ENCODE measurements at regions not wholly inside any gene's neighbourhood (a gene's known extent, or its start where the extent isn't known, plus 50 kb on each side); places are given as distances from the start of the nearest gene placed in this dataset.
"Not testable (repeated sequence)": the region's sequence is repeated elsewhere in the genome, so short reads cannot be mapped to it uniquely, and the experiment has no call there.

DNA sequence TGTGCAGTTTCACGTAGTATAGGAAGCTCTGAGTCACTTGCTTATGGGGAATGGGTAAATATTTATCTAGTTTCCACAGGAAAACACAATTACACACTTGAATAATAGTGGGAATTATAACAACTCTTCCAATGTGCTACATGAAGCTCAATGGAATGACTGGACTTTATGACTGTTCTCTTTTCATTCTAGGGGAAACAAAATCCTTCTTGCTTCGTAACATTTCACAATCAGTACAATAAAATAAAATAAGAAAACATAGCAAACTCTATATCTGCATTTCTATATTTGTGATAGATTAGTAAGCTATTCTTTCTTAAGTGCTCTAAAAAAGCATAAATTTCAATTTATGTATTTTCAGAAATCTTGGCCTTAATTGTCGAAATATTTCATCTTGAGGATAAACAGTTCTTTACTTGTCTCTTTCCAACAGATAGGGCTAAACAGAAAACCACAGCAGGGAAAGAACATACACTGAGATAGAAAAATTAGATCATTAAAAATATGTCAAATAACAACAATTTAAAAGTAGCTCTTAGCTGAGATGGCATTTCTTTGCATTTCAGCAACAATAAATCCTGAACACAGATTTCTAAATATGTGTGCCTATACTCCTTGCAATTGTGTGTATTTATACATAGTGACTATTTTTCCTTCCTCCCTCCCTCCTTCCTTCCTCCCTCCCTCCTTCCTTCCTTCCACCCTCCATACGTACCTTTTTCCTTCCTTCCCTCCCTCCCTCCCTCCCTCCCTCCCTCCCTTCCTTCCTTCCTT, 395.5 kb upstream of the KCNMB2 start:
- no peaks in the 10 kb centered on the region for H3K27me3 ChIP-seq (ENCODE audit: control insufficient read depth in 1 of 2, insufficient read depth in 2 of 2, low read length in 2 of 2)
- Mint-ChIP-seq H3K27me3 (no peaks in the 10 kb centered on the region), H3K27ac (no peak overlapping the region), H3K36me3 (ENCODE audit: low read depth) (no peaks in the 10 kb centered on the region), H3K9me3 (no peaks in the 10 kb centered on the region), H3K4me1 (ENCODE audit: low read depth) (peaks cover 1% of the 10 kb centered on the region), H3K4me3 (no peak overlapping the region)
- no peaks in the 10 kb centered on the region for H3K9me3 ChIP-seq (ENCODE audit: control insufficient read depth in 1 of 2, insufficient read depth in 1 of 2, low read length in 2 of 2)
- POLR2A ChIA-PET, result interaction anchor here (0.6 kb wide), 1 partner anchor 265 kb away, joined by 3 read pairs; no protein-coding TSS in a partner anchor
- CTCF ChIA-PET, result no interaction called here
- ATAC-seq (ENCODE audit: poor library complexity) (no peak), DNase-seq (no peak)
- no peaks in the 10 kb centered on the region for H3K4me1 ChIP-seq (ENCODE audit: insufficient read depth, low read length)
- no peak overlapping the region for H3K4me3 ChIP-seq (ENCODE audit: low read length)
- H3K27ac ChIP-seq (ENCODE audit: low read depth in 1 of 2, low read length in 2 of 2), result no peak overlapping the region
- intact Hi-C loops (cut with DNase I, micrococcal nuclease), result loop anchor here in 1 of 2 experiments (5.0 kb wide), 1 partner anchor 43 kb away; no protein-coding TSS in a partner anchor
- no peaks in the 10 kb centered on the region for H3K36me3 ChIP-seq (ENCODE audit: insufficient read depth, low read length)
- TF ChIP-seq, protein P1, sequence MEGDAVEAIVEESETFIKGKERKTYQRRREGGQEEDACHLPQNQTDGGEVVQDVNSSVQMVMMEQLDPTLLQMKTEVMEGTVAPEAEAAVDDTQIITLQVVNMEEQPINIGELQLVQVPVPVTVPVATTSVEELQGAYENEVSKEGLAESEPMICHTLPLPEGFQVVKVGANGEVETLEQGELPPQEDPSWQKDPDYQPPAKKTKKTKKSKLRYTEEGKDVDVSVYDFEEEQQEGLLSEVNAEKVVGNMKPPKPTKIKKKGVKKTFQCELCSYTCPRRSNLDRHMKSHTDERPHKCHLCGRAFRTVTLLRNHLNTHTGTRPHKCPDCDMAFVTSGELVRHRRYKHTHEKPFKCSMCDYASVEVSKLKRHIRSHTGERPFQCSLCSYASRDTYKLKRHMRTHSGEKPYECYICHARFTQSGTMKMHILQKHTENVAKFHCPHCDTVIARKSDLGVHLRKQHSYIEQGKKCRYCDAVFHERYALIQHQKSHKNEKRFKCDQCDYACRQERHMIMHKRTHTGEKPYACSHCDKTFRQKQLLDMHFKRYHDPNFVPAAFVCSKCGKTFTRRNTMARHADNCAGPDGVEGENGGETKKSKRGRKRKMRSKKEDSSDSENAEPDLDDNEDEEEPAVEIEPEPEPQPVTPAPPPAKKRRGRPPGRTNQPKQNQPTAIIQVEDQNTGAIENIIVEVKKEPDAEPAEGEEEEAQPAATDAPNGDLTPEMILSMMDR (IDR thresholded peaks at IDR 0.05), result no peak

DNA sequence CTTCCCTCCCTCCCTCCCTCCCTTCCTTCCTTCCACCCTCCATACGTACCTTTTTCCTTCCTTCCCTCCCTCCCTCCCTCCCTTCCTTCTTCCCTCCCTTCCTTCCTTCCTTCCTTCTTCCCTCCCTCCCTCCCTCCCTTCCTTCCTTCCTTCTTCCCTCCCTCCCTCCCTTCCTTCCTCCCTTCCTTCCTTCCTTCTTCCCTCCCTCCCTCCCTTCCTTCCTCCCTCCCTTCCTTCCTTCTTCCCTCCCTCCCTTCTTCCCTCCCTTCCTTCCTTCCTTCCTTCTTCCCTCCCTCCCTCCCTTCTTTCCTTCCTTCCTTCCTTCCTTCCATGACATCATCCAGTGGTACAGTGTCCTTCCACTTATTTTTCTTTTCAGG, 394.9 kb upstream of the KCNMB2 start:
- ATAC-seq (ENCODE audit: poor library complexity); H3K27ac Mint-ChIP-seq; CTCF ChIA-PET: not testable (repeated sequence)

DNA sequence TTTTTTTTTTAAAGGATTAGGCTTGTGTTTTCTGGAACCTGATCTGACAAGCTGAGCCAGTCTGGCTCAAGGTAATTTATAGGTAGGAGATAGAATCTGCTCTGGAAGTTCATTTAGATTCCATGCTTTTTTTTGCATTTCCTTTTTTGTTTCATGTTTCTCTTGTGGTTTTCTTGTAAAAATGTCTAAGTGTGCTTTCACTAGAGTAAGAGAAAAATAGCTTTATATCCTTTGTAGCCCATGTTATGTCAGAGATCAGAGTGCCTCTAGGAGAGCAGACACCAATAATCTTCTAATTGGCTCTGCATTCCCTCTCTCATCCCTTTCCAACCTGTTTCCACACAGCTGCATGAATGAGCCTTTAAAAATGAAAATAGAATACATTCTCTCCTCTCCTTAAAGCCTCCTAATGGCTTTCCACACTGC, 389.8 kb upstream of the KCNMB2 start:
- H3K4me1 ChIP-seq (ENCODE audit: insufficient read depth, low read length), result no peaks in the 10 kb centered on the region
- Mint-ChIP-seq H3K27me3 (no peaks in the 10 kb centered on the region), H3K9me3 (no peaks in the 10 kb centered on the region), H3K36me3 (ENCODE audit: low read depth) (no peaks in the 10 kb centered on the region), H3K4me3 (no peak overlapping the region), H3K27ac (no peak overlapping the region), H3K4me1 (ENCODE audit: low read depth) (peaks cover 12% of the 10 kb centered on the region)
- ChIA-PET POLR2A (interaction anchor here (0.6 kb wide), 1 partner anchor 52 kb away, joined by 3 read pairs; no protein-coding TSS in a partner anchor), CTCF (interaction anchor here (1.2 kb wide), 1 partner anchor 23 kb away, joined by 3 read pairs; no protein-coding TSS in a partner anchor)
- intact Hi-C loops (cut with DNase I, micrococcal nuclease), result no loop called here
- TF ChIP-seq, protein P1 (IDR thresholded peaks at IDR 0.05), result no peak
- DNase-seq (no peak), ATAC-seq (ENCODE audit: poor library complexity) (no peak)
- no peak overlapping the region for H3K4me3 ChIP-seq (ENCODE audit: low read length)
- H3K36me3 ChIP-seq (ENCODE audit: insufficient read depth, low read length), result no peaks in the 10 kb centered on the region
- no peaks in the 10 kb centered on the region for H3K9me3 ChIP-seq (ENCODE audit: control insufficient read depth in 1 of 2, insufficient read depth in 1 of 2, low read length in 2 of 2)
- no peak overlapping the region for H3K27ac ChIP-seq (ENCODE audit: low read depth in 1 of 2, low read length in 2 of 2)
- no peaks in the 10 kb centered on the region for H3K27me3 ChIP-seq (ENCODE audit: control insufficient read depth in 1 of 2, insufficient read depth in 2 of 2, low read length in 2 of 2)

More for the DNA sequence above, 394.9 kb upstream of the KCNMB2 start:
- H3K9me3 ChIP-seq (ENCODE audit: control insufficient read depth in 1 of 2, insufficient read depth in 1 of 2, low read length in 2 of 2); H3K4me3 Mint-ChIP-seq; H3K9me3 Mint-ChIP-seq; H3K27me3 ChIP-seq (ENCODE audit: control insufficient read depth in 1 of 2, insufficient read depth in 2 of 2, low read length in 2 of 2); H3K27ac ChIP-seq (ENCODE audit: low read depth in 1 of 2, low read length in 2 of 2); H3K36me3 Mint-ChIP-seq (ENCODE audit: low read depth); POLR2A ChIA-PET; H3K36me3 ChIP-seq (ENCODE audit: insufficient read depth, low read length); DNase-seq; H3K4me3 ChIP-seq (ENCODE audit: low read length); H3K4me1 Mint-ChIP-seq (ENCODE audit: low read depth); H3K4me1 ChIP-seq (ENCODE audit: insufficient read depth, low read length); H3K27me3 Mint-ChIP-seq: not testable (repeated sequence)
- intact Hi-C loops (cut with DNase I, micrococcal nuclease), result loop anchor here in 1 of 2 experiments (5.0 kb wide), 1 partner anchor 44 kb away; no protein-coding TSS in a partner anchor
